HG03108 (cell line): ENCODE measurements at regions not wholly inside any gene's neighbourhood (a gene's known extent, or its start where the extent isn't known, plus 50 kb on each side); places are given as distances from the start of the nearest gene placed in this dataset.
"Not testable (repeated sequence)": the region's sequence is repeated elsewhere in the genome, so short reads cannot be mapped to it uniquely, and the experiment has no call there.

Source experiments
- ATAC-seq: cut with Tn5 transposase; IDR thresholded peaks from one replicate; pipeline ENCODE4 v1.9.1; 2021; ENCODE audit warnings: moderate library complexity; ENCODE audit not compliant: unreplicated experiment

DNA sequence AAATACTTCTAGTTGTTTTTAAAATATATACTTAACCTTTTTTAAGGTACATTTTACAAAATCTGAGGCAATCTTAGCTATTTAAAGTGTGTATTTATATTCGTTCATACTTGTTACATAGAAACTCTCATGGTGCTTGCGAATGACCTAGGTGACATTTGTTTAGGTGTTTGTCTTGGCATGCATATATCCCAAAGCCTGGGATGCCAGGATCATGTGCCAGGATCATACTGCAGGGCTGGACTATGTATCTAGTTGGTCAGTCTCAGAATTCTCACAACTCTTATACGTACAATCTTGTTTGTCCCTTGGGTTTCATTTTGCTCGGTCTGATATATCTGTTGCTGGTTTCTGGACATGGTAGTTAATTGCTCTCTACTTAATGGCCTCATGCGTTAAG lies 109.9 kb upstream of the WIPF3 start:
- ATAC-seq, result not testable (repeated sequence)

DNA sequence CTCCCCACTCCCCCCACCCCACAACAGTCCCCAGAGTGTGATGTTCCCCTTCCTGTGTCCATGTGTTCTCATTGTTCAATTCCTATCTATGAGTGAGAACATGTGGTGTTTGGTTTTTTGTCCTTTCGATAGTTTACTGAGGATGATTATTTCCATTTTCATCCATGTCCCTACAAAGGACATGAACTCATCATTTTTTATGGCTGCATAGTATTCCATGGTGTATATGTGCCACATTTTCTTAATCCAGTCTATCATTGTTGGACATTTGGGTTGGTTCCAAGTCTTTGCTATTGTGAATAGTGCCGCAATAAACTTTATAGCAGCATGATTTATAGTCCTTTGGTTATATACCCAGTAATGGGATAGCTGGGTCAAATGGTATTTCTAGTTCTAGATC lies 106.6 kb upstream of the WIPF3 start:
- ATAC-seq, result not testable (repeated sequence)

DNA sequence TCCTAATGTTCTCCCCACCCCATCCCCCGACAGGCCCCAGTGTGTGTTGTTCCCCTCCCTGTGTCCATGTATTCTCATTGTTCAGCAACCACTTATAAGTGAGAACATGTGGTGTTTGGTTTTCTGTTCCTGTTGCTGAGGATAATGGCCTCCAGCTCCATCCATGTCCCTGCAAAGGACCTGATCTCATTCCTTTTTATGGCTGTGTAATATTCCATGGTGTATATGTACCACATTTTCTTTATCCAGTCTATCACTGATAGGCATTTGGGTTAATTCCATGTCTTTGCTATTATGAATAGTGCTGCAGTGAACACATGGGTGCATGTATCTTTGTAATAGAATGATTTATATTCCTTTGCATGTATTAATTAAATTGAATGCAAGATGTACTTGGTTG lies 104.8 kb upstream of the WIPF3 start:
- not testable (repeated sequence) for ATAC-seq

DNA sequence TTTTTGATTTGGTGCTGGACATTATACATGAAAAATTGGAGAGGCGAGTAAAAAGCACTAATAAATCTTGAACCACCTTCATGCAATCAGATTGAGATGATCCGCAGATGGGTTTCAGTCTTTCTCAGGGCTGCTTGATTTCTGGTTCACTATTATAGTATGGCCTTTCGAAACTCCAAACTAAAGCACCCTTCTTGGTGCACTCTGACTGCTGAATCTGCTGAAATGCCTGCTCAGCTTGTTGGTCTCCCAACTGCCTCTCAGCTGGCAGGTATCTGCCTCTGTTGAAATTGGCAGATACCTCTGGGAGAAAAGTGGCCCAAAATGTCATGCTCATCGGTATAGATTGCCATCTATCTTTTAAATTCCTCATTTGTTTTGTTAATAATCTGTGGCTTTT lies 102.5 kb upstream of the WIPF3 start:
- ATAC-seq, result not testable (repeated sequence)

DNA sequence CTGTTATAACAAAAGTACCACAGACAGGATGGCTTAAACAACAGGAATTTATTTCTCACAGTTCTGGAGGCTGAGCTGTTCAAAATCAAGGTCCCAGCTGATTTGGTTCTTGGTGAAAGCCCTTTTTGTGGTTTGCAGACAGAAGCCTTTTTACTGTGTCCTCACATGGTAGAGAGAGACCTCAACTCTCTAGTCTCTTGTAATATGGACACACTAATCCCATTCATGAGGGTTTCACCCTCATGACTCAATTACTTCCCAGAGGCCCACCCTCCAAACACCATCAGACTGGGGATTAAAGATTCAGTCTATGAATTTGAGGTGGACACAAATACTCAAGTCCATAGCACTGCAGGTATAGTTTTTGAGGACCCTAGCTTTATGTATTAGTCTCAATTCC lies 97.3 kb upstream of the WIPF3 start:
- ATAC-seq, result not testable (repeated sequence)

DNA sequence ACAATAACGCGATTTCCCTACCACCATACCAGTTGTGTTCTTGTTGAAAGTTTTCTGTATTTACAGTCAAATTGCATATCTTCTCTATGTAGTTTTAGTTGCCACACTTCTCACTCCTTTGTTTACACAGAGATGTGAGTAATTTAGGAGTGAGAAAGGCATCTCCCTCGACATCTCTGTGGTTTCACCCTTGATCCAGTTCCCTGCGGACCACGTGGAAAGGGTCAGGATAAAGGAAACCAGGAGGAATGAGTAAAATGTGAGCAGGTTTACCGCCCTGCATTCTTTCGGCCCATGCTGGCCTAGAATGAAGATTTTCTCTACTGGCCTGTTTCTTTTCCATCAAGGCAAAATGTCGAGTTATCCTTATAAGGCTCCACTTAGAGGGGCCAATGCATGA lies 83.2 kb upstream of the WIPF3 start:
- not testable (repeated sequence) for ATAC-seq

DNA sequence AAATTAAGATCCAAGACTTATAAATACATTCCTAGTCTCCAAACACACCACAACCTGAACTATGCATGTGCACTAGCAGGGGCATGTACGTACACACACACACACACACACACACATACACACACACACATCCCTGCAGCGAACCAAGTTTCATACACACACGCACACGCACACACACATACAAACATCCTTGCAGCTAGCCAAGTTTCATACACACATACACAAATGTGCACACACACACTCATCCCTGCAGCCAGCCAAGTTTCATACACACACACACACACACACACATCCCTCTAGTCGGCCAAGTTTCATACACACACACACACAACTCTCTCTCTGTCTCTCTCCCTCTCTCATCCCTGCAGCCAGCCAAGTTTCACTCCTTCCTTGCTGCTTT lies 82.7 kb upstream of the WIPF3 start:
- no peak for ATAC-seq

DNA sequence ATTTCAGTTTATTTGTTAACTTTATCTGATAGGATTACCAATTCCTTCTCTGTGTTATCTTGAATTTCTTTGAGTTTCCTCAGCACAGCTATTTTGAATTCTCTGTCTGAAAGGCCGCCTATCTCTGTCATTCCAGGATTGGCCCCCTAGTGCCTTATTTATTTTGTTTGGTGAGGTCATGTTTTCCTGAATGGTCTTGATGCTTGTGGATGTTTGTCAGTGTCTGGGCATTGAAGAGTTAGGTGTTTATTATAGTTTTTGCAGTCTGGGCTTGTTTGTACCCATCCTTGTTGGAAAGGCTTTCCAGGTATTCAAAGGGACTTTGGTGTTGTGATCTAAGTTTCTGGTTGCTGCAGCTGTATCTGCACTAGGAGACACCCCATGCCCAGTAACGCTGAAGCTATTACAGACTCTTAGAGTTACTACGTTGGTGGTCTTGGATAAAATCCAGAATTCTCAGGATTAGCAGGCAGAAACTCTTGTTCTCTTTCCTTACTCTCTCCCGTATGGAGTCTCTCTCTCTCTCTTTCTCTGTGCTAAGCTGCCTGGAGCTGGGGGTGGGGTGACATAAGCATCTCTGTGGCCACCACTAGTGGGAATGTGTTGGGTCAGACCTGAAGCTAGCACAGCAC lies 76.7 kb upstream of the WIPF3 start:
- ATAC-seq, result not testable (repeated sequence)

DNA sequence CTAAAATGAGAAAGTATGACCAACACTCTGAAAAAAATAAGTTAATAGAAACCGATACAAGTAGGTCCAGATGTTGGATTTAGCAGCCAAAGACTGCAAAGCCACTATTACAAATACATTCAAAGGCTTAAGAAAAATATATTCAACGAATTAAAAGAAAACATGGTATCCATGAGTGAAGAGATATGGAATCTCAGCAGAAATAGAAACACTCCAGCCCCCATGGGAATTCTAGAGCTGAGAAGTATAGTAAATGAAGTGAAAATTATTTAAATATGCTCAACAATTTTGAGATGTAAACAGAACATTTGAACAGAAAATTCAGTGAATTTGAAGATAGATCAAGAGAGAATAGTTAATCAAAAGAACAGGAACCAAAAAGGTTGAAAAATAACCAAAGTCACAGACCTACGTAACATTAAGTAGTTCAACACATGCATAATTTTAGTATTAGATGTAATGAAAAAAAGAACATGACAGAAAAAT lies 72.0 kb upstream of the WIPF3 start:
- no peak for ATAC-seq

DNA sequence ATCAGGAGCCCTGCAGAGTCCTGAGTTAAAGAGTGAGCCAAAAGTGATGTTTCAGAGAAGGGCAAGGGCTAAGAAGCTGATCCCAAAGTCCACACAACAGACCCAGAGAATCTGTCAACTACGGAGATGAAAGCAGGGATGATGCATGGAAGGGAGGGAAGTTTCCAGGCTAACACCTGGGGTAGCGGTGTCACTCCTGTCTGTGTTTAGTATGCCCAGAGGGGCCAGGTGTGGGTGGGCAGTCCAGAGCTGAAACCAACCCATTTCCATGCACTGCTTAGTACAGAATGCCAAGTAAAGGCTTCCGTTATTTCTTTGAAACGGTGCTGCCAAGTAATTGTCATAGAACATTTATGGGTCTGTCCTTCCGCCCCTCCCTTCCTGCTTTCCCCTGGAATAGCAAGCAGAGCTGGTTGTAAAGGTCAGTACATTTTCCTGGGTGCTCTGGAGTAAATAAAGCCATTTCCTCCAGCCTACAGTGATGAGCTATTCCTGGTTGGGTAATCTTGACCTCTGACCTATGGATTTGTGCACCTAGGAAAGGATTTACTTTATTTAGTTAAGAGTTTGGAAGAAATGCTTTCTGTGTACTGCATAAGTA lies 58.6 kb upstream of the WIPF3 start:
- not testable (repeated sequence) for ATAC-seq

DNA sequence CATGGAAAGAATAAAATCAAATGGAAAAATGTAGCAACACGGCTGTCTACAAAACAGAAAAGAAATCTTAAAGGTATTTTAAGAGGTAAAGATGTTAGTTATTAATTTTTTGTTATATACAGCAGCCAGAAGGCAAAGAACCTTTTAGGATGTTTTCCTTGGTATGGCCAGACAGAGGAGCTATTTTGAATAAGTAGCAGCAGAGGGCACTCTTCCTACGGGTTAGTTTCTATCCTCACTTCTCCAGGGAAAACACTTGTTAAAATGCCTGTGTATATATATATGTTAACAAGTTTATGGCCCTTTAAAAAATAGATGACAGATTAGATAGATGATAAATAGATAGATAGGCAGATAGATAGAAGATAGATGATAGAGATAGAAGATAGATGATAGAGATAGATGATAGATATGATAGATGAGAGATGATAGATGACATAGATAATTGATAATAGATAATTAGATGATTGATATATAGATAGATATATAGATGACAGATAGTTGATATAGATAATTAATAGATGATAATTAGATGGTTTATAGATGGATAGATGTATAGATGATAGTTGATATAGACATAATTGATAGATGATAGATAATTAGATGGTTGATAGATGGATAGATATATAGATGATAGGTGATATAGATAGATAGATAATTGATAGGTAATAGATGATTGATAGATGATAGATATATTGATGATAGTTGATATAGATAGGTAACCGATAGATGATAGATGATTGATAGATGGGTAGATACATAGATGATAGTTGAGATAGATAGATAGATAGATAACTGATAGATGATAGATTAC lies 57.8 kb upstream of the WIPF3 start:
- ATAC-seq, result no peak

DNA sequence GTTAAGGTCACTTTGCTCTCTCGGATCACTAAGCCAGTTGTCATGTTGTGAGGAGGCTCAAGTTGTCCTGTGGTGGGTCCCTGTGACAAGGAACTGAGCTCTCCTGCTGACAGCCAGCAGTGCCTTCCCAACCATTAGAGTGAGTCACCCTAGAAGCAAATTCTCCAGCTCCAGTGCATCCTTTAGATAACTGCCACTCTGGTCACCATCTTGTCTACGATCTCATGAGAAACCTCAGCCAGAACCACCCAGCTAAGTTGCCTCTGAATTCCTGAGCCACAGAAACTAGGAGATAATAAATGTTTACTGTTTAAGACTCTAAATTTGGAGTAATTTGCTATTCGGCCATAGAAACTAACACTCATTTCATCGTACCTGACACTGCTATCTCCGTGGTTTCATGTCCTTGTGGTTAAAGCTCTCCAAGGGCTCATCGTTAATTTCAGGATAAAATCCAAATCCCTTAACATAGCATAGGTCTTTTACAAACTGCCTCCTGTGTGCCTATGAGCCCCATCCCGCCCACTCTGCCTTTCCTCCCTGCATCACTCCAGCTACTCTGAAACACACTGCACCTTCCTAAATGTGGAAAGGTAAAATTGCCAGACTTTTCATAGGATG lies 56.5 kb upstream of the WIPF3 start:
- ATAC-seq, result no peak

DNA sequence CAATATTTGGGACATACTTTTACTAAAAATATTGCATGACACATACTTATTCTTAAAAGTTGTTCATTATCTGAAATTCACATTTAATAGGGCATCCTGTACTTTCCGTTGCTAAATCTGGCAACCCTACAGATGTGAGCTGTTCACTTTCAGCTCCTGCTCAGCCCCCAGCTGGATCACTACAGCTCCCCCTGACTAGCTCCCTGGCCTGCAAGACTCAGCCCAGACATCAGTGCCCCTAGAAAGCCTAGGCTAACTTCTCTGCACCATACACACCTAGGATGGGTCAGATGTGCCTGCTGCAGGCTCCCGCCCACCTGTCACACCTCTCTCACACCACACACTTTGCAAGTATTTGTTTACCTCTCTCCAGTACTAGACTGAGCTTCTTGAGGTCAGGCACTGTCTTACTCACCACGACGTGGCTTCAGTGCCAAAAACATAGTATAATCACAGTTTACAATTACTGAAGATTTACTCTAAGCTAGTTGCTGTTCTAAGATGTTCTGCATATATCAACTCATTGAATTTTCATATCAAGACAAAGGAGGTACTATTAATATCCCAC lies 55.9 kb upstream of the WIPF3 start:
- not testable (repeated sequence) for ATAC-seq

DNA sequence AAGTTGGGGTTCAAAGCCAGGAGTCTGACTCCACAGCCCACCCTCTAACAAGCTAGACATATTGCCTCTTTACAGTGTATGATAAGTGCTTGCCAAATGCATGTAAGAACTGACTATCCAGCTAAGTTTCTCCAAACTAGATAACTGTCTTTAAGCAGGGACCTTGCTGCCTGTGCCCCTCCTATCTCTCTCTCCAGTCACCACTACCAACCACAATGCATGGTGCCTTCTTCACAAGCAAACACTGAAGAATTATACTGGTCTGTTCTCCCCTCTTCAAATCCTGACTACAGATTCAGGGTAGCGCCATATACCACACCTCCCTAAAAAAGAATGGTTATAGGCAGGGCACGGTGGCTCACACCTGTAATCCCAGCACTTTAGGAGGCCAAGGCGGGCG lies 55.3 kb upstream of the WIPF3 start:
- ATAC-seq, result not testable (repeated sequence)

DNA sequence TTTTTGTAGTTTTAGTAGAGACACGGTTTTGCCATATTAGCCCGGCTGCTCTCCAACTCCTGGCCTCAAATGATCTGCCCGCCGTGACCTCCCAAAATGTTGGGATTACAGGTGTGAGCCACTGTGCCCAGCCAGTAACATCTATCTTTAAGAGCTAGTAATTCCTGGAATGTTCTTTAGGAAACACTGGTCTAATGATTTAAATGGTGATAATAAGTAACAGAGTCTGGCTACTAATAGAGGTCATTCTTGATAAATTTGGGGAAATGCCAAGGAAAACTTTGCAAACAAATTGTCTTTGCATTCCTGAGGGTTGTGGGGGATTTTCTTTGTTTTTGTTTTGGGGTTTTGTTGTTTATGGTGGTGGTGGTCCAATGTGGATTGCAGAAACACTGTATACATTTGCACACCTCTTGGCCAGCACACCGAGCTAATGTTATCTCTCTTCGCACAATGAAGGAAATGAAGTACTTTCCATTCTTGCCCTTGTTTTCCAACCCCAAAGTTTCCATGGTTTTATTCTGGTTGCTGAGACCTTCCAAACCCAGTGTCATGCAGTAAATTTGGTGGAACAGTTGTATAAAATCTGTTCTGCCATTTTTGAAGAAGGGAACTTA lies 51.3 kb upstream of the WIPF3 start:
- ATAC-seq, result no peak
